GM21737 (cell line): ENCODE measurements at regions not wholly inside any gene's neighbourhood (a gene's known extent, or its start where the extent isn't known, plus 50 kb on each side); places are given as distances from the start of the nearest gene placed in this dataset.
"Not testable (repeated sequence)": the region's sequence is repeated elsewhere in the genome, so short reads cannot be mapped to it uniquely, and the experiment has no call there.

Source experiments
- ATAC-seq: cut with Tn5 transposase; IDR thresholded peaks from one replicate; pipeline ENCODE4 v1.9.1; 2021; ENCODE audit warnings: mild to moderate bottlenecking, moderate library complexity; ENCODE audit not compliant: unreplicated experiment

DNA sequence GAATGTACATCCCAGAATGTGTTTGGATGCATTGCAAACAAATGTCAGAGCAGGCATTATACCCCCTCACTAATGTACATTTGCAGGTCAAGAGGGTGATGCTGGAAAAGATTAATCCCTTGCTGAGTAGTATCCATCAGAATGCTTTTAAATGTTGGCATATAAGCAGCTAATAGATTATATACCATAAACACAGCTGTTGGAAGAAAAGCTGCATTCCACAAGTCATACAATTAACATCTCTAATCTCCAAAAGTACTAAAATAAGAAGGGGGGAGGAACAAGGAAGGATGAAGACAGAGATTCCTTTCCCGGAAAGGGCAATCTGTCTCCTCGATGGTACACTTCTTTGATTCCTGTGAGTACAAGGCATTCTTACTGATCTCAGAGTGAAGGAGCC, 445.7 kb upstream of the CDIN1 start:
- ATAC-seq, result no peak

DNA sequence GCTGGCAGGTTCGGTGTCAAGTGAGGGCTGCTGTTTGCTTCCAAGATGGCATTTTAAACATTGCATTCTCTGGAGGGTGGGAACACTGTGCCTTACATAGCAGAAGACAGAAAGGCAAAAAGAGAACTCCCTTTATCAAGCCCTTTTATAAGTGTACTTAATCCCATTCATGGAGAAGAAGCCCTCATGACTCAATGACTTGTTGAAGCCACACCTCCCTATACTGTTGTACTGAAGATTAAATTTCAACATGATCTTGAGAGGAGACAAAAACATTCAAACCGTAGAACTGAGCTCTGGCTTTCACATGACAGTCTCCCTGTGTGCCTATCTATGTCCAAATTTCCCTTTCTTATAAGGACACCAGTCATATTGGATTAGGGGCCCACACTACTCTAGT, 443.4 kb upstream of the CDIN1 start:
- ATAC-seq, result no peak

DNA sequence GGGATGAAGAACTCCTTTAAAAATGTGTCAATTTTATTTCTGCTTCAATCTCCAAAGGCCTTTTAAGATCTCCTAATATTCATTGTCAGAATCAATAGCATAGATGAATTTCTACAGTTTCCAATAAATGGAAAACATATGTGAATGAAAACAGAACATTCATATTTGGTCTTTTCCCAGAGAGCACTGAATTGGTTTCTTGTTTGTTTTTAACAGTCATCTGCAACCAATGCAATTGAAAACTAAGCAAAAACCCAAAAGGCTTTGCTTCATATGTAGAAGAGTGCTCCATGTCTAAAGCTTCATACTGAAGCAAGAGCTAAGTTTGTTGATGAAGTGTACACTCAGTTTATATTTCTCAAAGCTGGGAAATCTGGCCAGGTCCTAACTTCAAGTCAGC, 426.5 kb upstream of the CDIN1 start:
- ATAC-seq, result no peak

DNA sequence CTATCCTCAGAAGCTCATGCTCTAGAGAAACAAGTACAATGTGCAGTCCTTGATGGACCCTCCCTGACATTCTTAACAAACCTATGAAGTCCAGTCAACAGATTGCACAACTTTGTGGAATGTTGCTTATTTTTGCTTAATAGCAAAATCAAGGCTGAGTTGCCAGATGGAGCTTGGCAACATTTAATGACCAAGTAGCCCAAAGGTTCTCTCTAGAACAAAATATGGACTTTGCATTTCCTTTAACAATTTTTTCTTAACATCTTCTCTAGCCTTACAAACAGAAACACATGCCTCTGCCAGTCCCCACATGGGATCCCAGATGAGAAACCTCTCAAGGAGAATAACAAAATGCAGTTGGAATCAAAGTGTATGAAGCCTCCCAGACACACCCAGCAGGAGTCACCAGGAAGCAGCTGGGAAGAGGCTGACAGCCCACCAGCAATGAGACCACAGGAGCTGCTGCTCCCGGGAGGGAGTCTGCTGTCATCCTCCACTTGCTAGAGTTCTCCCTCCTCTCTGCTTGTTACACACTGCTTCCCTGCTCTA, 422.5 kb upstream of the CDIN1 start:
- ATAC-seq, result no peak

DNA sequence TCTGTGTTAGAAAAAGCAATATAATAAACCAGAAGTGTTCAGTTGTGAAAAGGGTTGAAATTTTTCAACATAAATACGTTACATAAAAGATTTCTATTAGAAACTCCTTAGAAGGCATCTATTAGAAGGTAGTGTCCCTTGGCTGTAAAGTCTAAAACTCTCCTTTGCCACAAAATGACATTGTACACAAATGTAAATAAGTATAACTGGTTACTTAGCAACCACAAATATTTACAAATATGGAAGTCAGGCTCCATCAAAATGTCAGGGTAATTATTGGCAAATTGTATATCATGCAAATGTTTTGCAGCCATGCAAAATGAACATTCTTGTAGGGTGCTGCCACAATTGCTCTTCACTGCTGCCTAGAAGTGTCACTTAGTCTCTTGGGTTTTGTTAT, 419.1 kb upstream of the CDIN1 start:
- ATAC-seq, result no peak

DNA sequence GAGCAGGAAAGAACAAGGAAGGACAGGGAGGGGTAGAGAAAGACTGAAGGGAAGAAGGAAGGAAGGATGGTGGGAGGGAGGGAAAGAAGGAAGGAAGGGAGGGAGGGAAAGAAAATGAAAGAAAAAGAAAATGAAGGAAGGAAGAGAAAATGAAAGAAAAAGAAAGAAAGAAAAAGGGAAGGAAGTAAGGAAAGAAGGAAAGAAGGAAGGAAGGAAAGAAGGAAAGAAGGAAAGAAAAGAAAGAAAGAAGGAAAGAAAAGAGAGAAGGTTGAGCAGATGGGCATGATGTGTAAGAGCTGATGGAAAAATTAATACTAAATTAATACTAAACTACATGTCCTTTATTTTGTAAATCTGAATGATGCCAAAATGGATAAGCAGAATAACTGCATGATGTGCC, 418.3 kb upstream of the CDIN1 start:
- ATAC-seq, result no peak

DNA sequence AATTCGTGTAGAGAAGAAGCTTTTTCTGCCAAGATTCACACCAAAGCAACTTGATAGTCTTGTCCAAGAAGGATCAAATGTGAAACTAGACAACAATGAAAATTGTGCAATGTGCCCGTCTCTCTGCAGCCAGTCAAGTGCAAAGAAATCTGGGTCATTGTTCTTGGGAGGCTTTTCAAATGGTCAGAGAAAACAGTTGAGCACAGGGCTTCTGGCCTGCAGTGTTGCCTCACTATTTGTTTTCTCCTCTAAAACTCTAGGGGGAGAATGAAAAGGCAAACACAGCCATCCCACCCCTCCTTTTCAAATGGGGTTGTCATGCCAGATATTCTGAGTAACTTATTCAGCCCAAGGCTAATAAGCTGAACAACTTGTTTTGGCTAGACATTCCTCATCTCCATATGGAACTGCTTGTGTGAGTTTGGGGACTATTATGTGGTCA, 417.6 kb upstream of the CDIN1 start:
- ATAC-seq, result no peak

DNA sequence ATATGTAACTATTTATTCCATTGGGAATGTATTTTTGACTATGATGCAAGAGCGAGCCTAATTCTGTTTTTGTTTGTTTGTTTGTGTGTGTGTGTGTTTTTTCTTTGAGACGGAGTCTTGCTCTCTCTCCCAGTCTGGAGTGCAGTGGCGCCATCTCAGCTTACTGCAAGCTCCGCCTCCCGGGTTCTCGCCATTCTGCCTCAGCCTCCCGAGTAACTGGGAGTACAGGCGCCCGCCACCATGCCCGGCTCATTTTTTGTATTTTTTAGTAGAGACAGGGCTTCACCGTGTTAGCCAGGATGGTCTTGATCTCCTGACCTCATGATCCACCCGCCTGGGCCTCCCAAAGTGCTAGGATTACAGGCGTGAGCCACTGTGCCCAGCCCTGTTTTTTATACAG, 415.4 kb upstream of the CDIN1 start:
- not testable (repeated sequence) for ATAC-seq

DNA sequence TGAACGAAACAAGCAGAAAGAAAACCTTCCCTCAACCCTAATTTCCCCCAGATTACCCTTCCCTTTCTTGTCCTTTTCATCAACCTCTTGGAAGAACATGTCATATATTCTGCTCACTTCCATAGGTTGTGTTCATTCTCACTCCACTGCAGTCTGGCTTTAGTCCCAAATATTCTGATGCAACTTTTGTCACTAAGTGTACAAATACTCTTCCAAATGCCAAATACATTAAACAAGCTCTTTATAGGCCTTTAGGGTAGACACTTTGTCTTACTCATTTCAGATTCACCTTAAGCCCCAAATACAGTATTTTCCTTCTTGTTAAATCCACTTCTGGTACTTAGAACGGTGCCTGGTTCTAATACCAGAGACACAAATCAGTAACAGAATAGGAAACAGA, 406.5 kb upstream of the CDIN1 start:
- no peak for ATAC-seq

DNA sequence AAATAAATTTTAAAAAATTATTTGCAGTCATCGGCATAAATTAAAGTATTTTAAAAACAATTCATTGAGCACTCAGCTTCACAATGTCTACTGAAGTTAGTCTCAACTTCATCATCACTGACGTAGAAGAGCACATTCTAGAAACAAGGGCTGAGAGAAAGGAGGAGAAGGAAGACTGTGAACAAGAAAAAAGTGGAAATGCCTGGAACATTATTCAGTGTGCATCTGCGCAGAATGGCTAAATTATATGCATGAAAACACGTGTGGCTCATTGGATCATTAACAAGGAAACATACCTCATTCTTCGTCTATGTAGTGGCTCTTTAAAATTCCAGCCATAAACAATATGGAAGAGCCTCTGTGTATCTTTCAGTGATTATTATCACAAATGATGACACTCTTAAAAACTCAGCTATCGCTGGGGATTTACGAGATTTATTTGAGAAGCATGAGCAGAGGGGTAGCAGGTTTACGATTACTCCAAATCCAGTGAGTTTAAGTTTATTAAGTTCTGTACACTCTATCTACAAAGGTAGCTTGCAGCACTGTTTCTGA, 404.2 kb upstream of the CDIN1 start:
- ATAC-seq, result no peak

DNA sequence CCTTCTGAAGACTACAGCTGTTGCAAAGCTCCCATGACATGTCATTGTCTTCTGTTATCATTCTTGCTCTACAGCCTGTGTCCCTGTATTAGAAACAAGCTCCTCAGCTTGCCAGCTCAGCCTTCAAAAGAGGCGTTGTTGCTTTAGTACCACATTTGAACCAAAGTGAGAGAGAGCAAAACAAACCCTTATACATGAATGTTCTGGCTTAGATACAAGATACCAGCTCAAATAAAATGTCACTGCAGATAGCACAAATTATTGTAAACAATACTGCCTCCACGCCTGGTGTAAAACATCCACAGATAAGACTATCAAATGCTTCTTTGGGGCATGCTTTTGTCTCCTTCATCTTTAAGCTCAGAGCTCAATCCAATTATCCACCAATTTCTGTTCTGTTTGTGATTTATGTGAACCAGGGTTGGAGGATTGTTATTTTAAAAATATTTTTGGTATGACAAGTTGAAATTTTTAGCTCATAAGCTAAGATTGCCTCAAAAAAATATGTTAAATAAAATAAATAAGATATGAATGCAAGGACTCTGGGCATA, 403.6 kb upstream of the CDIN1 start:
- ATAC-seq, result no peak

DNA sequence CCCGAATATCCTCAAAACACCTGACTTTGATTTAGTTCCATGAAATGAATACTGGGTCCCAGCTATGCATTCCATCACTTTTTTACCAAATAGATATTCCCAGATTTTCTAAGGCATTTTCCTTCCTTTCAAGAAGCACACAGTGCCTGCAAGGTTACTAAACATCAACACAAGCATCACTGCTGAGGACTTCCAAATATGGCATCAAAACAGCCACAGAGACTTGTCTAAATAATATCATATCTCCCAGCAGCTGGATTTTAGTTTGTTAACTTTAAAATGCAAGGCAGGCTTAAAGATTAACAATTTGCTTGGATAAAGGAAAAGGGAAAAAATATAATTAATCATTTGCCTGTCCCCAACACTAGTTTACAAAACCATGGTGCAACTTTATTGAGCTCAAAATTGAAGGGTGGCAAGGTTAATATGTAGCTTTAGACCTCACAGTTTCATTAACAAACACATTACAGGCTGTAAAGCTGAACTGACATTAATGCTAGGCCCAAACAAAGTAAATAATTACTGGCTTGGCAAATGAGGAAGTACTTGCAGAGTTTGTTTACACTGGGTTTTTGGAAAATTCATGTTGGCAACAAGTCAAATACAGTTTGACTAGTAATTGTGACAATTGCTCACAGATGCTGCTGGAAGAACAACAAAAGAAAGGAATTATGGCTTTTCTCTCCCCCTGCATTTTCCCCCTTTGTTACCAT, 401.7 kb upstream of the CDIN1 start:
- no peak for ATAC-seq

DNA sequence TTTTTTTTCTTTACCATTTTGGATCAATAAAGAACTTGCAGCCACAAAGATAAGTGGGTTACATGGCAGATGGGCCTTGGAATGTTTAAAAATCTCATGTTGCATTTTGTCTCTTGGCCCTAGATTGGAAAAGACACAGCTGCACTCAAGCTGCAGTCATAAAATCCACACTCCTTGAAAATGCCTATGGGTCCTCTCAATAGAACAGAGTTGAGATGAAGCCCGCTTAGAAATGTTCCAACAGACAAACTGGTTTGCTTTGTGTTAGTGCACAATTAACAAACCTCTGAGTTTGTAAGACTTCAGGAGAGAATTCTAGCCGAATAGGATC, 401.2 kb upstream of the CDIN1 start:
- ATAC-seq, result no peak

DNA sequence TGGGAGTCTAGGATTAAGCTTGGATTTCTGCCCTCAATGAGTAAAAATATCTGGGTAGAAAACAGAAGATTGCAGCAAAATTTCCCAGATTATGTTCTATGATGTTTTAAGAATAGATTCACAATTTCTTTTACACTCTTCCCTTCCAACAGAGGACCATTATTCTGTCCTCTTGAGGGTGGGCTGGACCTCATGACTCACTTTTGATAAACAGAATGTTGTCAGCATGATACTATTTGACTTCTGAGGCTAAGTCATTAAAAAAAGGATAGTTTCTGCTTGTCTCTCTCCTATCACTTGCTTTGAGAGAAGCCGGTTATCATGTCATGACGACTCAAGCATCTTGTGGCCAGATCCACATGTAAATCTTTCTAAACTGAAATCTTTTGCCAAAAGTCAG, 396.2 kb upstream of the CDIN1 start:
- ATAC-seq, result no peak

DNA sequence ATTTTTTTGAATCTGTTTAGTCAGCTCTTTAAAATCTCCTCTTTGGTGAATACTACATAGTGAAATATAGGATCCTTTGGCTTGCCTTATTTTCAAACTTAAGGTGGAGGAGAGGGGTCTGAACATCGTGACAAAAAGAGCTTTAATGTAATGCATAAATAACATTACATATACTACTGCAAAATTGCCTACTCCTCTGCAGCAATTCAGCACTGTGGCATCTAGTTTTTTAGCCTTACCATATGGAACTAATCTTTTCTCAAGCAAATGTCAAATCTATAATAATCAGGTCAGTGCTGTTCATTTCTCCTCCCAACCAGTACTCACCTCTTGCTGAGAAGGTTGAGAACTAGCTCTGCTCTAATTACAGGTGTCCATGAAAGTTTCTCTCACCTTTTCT, 394.0 kb upstream of the CDIN1 start:
- no peak for ATAC-seq

DNA sequence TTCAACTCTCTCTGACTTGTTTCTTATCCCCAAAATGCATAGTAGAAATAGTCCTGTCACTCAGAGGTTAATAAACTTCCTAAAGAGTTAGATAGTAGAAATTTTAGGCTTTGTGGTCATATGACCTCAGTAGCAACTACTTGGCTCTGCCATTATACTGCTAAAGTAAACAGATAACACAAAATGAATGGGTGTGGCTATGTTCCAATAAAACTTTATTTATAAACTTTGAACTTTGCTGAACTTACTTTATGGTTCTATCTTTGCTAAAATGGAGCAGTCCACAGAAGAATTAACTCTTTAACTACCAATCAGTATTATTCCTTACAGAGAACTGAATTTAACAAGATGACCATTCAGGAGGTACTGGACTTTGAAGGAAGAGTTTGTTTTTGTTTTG, 393.6 kb upstream of the CDIN1 start:
- ATAC-seq, result no peak

DNA sequence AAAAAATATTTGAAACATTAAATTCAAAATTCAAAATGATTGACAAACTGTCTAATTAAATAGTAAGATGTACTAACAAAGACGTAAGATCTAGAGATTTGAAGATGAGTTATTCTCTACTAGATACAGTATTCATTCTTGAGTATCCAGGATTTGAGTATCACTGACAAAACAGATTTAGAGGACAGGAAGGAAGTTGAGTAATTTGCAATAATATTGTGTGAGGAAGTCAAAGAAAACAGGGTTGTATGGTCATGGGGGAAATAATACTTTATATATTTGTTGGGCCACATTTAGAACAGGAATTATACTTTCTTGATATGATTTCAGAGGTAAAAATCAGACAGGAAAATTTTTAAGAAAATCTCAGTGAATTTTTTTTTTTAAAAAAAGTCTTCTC, 393.1 kb upstream of the CDIN1 start:
- ATAC-seq, result no peak

DNA sequence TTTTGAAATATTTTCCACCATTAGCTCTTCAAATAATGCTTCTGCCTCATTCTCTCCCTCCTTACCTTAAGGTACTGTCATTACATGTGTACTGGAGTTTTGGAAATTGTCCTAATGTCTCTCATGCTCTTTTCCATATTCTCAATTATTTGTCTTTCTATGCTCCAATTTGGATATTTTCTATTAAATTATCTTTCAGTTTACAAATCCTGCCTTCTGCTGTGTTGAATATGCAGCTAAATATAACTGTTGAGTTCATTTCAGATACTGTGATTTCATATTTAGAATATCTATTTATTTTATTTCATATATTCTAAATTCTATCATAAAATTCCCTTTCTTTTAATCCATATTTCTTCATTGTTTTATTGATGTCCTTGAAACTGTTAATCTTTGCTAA, 388.0 kb upstream of the CDIN1 start:
- ATAC-seq, result no peak

DNA sequence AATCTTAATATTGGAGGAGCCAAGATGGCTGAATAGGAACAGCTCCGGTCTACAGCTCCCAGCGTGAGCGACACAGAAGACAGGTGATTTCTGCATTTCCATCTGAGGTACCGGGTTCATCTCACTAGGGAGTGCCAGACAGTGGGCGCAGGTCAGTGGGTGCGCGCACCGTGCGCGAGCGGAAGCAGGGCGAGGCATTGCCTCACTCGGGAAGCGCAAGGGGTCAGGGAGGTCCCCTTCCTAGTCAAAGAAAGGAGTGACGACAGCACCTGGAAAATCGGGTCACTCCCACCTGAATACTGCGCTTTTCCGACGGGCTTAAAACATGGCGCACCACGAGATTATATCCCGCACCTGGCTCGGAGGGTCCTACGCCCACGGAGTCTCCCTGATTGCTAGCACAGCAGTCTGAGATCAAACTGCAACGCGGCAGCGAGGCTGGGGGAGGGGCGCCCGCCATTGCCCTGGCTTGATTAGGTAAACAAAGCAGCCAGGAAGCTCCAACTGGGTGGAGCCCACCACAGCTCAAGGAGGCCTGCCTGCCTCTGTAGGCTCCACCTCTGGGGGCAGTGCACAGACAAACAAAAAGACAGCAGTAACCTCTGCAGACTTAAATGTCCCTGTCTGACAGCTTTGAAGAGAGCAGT, 383.9 kb upstream of the CDIN1 start:
- not testable (repeated sequence) for ATAC-seq

DNA sequence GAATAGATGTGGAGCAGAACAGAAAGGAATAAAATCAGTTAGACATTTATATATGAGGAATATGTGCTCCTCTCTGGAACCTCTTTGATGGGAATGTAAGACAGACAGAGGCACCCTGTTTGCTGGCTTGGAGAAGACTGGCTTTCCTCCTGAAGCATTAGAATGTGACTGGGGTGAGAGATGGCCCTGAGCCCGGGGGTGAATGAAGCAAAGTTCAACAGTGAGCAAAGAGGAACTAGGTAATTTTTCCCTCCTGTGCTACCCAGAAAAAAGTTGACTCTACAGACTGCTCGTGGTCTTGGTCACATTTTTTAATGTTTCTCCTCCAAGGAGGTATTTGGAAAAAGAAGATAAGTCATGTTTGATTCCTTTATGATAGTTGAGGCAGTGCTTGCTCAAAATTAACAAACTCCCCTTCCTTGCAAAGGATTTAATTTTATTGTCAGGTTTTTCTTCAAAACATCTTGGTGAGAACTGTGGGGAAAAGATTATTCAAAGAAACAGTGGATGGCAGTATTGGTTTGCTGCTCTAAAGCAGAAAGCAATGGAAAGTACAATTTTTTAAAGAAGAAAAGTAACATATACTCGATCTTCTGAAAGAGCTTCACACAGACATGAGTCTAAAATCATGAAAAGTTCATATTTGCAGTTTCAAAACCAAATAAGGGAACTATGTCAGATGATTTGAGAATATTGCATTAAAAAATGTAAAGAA, 370.4 kb upstream of the CDIN1 start:
- no peak for ATAC-seq

DNA sequence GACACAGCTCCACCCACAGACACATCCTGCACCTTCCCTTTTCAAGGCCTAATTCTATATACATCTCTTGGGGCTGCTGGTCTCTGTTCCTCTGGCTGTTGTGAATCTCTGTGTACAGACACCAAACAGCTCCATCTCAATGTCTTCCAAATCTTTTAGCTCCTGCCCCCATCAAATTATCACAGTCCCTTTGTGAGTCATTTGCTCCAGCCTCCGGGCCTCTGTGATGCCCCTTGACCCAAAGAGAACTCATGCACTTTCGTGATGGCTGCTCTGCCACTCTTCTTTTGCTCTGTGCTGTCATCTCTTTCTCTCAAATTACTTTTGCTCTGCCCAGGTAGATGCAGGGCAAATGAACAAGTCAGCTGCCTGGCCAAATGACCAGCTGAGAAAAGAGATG, 369.0 kb upstream of the CDIN1 start:
- ATAC-seq, result no peak
